H1 (cell line): ENCODE measurements at regions not wholly inside any gene's neighbourhood (a gene's known extent, or its start where the extent isn't known, plus 50 kb on each side); places are given as distances from the start of the nearest gene placed in this dataset.

Experiments
- CTCF ChIA-PET: fragments of 300-600 bp; sonication (Branson Sonifier 250); formaldehyde crosslinking; loops from one replicate; lab custom pipeline; 2021; ENCODE audit not compliant: partially characterized antibody; lab: Charles Lee
- POLR2A ChIA-PET: fragments of 300-600 bp; sonication (Branson Sonifier 250); formaldehyde crosslinking; loops from one replicate; lab custom pipeline; 2021; ENCODE audit warnings: inconsistent platforms; ENCODE audit not compliant: partially characterized antibody; lab: Charles Lee
- DNase-seq, 2 experiments: peaks; one replicate each; pipeline versions ENCODE4 v3.0.0 to v3.0.0-alpha.2; 2010 to 2022; ENCODE audit warnings: low spot score in 2 of 2, low read depth in 1 of 2, mixed read lengths in 1 of 2
- FAIRE-seq: peaks from 2 replicates; lab custom pipeline; 2011; peaks lifted over from hg19 to GRCh38; lab: Jason Lieb, UNC
- H2AFZ ChIP-seq: 2 replicates; pipeline ENCODE4 v1.8.1; 2012; ENCODE audit warnings: low read length, inconsistent platforms
- H2AK5ac ChIP-seq: 2 replicates; pipeline ENCODE4 v1.6.1; 2013; ENCODE audit warnings: low read depth, low read length
- H2BK120ac ChIP-seq: replicated peaks from 2 replicates; pipeline ENCODE3; 2013; ENCODE audit warnings: low read depth, low read length, inconsistent platforms
- H2BK12ac ChIP-seq: 2 replicates; pipeline ENCODE4 v1.6.1; 2013; ENCODE audit warnings: low read depth, low read length
- H2BK15ac ChIP-seq: 2 replicates; pipeline ENCODE4 v1.6.1; 2013; ENCODE audit warnings: low read length
- H2BK20ac ChIP-seq: 2 replicates; pipeline ENCODE4 v1.6.1; 2013; ENCODE audit warnings: low read length
- H2BK5ac ChIP-seq: 2 replicates; pipeline ENCODE4 v1.6.1; 2013; ENCODE audit warnings: low read depth, low read length
- H3K14ac ChIP-seq: 2 replicates; pipeline ENCODE4 v1.6.1; 2013; ENCODE audit warnings: inconsistent platforms; ENCODE audit not compliant: insufficient read length
- H3K18ac ChIP-seq: 2 replicates; pipeline ENCODE4 v1.6.1; 2013; ENCODE audit warnings: low read length; ENCODE audit errors: extremely low read depth
- H3K23ac ChIP-seq: 2 replicates; pipeline ENCODE4 v1.6.1; 2013; ENCODE audit warnings: inconsistent platforms; ENCODE audit not compliant: insufficient read length
- H3K23me2 ChIP-seq: 2 replicates; pipeline ENCODE4 v1.6.1; 2013; ENCODE audit warnings: low read depth, low read length
- H3K27ac ChIP-seq: 2 replicates; pipeline ENCODE4 v1.6.1; 2011; ENCODE audit warnings: low read depth, low read length, inconsistent platforms
- H3K27me3 ChIP-seq, 4 experiments: replicated peaks in 1 of 4; 1 replicate in 1 of 4; 2 replicates in 3 of 4; pipeline versions ENCODE4 v1.6.1 to v1.8.1; 2011 to 2013; ENCODE audit warnings: low read length in 3 of 4, mild to moderate bottlenecking in 3 of 4, inconsistent platforms in 2 of 4, mixed read lengths in 2 of 4, moderate library complexity in 1 of 4; ENCODE audit not compliant: control insufficient read depth in 3 of 4, insufficient read depth in 3 of 4; ENCODE audit errors: extremely low read depth in 1 of 4
- H3K36me3 ChIP-seq, 4 experiments: 2 replicates each; pipeline versions ENCODE4 v1.6.1 to v1.8.1; 2011 to 2013; ENCODE audit warnings: mild to moderate bottlenecking in 4 of 4, low read length in 3 of 4, moderate library complexity in 2 of 4, control low read depth in 1 of 4, inconsistent platforms in 1 of 4; ENCODE audit not compliant: insufficient read depth in 4 of 4, control insufficient read depth in 2 of 4
- H3K4ac ChIP-seq: replicated peaks from 2 replicates; pipeline ENCODE3; 2013; ENCODE audit warnings: low read length, low read depth, mixed read lengths, inconsistent platforms; ENCODE audit not compliant: insufficient read length
- H3K4me1 ChIP-seq, 4 experiments: replicated peaks in 1 of 4; 1 replicate in 1 of 4; 2 replicates in 3 of 4; pipeline versions ENCODE4 v1.6.1 to v1.8.1; 2011 to 2013; ENCODE audit warnings: low read length in 3 of 4, inconsistent platforms in 2 of 4, mixed read lengths in 1 of 4; ENCODE audit not compliant: insufficient read depth in 4 of 4, control insufficient read depth in 3 of 4
- H3K4me2 ChIP-seq, 2 experiments: 2 replicates each; pipeline versions ENCODE4 v1.6.1 to v1.8.1; 2011 to 2013; ENCODE audit warnings: low read depth in 2 of 2, low read length in 2 of 2, control low read depth in 1 of 2, inconsistent platforms in 1 of 2, mild to moderate bottlenecking in 1 of 2; ENCODE audit not compliant: insufficient read depth in 1 of 2
- H3K4me3 ChIP-seq, 4 experiments: fragments of 200-600, 300-600 bp in 1 of 4; sonication (generic), shearing (Covaris generic), sonication (Bioruptor Twin) in 1 of 4; 2 replicates each; pipeline versions ENCODE4 v1.5.1 to v1.8.1; 2011 to 2016; ENCODE audit warnings: low read length in 4 of 4, low read depth in 3 of 4, control low read depth in 2 of 4, inconsistent platforms in 2 of 4, mild to moderate bottlenecking in 2 of 4, mixed read lengths in 1 of 4, moderate library complexity in 1 of 4; ENCODE audit not compliant: insufficient read depth in 2 of 4; ENCODE audit errors: extremely low read depth in 1 of 4
- H3K56ac ChIP-seq: replicated peaks from 2 replicates; pipeline ENCODE3; 2013; ENCODE audit warnings: low read depth, mild to moderate bottlenecking, mixed read lengths, low read length, inconsistent platforms; ENCODE audit not compliant: insufficient read length
- H3K79me1 ChIP-seq: 2 replicates; pipeline ENCODE4 v1.6.1; 2013; ENCODE audit warnings: low read depth, low read length, control low read depth
- H3K79me2 ChIP-seq, 2 experiments: 2 replicates each; pipeline versions ENCODE4 v1.6.1 to v1.8.1; 2012 to 2013; ENCODE audit warnings: low read length in 2 of 2, mild to moderate bottlenecking in 2 of 2, inconsistent platforms in 1 of 2; ENCODE audit not compliant: insufficient read depth in 2 of 2, control insufficient read depth in 1 of 2
- H3K9ac ChIP-seq, 4 experiments: replicated peaks in 1 of 4; 1 replicate in 1 of 4; 2 replicates in 3 of 4; pipeline versions ENCODE4 v1.6.1 to v1.8.1; 2011 to 2013; ENCODE audit warnings: low read depth in 3 of 4, low read length in 3 of 4, control low read depth in 2 of 4, mild to moderate bottlenecking in 2 of 4, moderate library complexity in 2 of 4, inconsistent platforms in 1 of 4; ENCODE audit errors: extremely low read depth in 1 of 4
- H3K9me3 ChIP-seq, 2 experiments: 2 replicates each; pipeline versions ENCODE4 v1.6.1 to v1.8.1; 2012 to 2013; ENCODE audit warnings: mild to moderate bottlenecking in 2 of 2, moderate library complexity in 2 of 2, control low read depth in 1 of 2, inconsistent platforms in 1 of 2, low read depth in 1 of 2, low read length in 1 of 2, mixed read lengths in 1 of 2; ENCODE audit not compliant: insufficient read depth in 2 of 2
- H4K20me1 ChIP-seq, 2 experiments: replicated peaks in 1 of 2; 2 replicates each; pipeline versions ENCODE3 to v1.8.1; 2011 to 2013; ENCODE audit warnings: inconsistent platforms in 2 of 2, low read length in 2 of 2, mild to moderate bottlenecking in 1 of 2; ENCODE audit not compliant: insufficient read depth in 2 of 2, control insufficient read depth in 1 of 2
- H4K5ac ChIP-seq: 2 replicates; pipeline ENCODE4 v1.6.1; 2013; ENCODE audit warnings: low read length, low read depth, mixed read lengths, inconsistent platforms; ENCODE audit not compliant: insufficient read length
- H4K8ac ChIP-seq: 2 replicates; pipeline ENCODE4 v1.8.0; 2013; ENCODE audit warnings: mild to moderate bottlenecking, moderate library complexity, low read length, inconsistent platforms; ENCODE audit not compliant: insufficient read depth; ENCODE audit errors: extremely low read depth
- H4K91ac ChIP-seq: replicated peaks from 2 replicates; pipeline ENCODE3; 2013; ENCODE audit warnings: low read length, mixed read lengths, inconsistent platforms; ENCODE audit not compliant: insufficient read length
- CEBPB ChIP-seq: IDR thresholded peaks from 2 replicates; pipeline ENCODE4 v1.6.1; 2012; ENCODE audit warnings: low read depth, low read length
- KDM5A ChIP-seq: fragments of 200-600 bp; IDR thresholded peaks from 2 replicates; pipeline ENCODE4 v1.7.1; 2012; ENCODE audit warnings: mild to moderate bottlenecking, low read length, inconsistent platforms, mixed read lengths
- POLR2A ChIP-seq, 2 experiments: IDR thresholded peaks; 1 replicate in 1 of 2; 2 replicates in 1 of 2; pipeline ENCODE4 v1.6.1; 2011; ENCODE audit warnings: low read depth in 2 of 2, low read length in 2 of 2, mild to moderate bottlenecking in 2 of 2; ENCODE audit errors: control extremely low read depth in 1 of 2
- SP1 ChIP-seq: IDR thresholded peaks from 2 replicates; pipeline ENCODE4 v1.6.1; 2011; ENCODE audit warnings: low read depth, low read length
- SP2 ChIP-seq: IDR thresholded peaks from 2 replicates; pipeline ENCODE4 v1.6.1; 2012; ENCODE audit warnings: mild to moderate bottlenecking, low read length, inconsistent platforms
- SUZ12 ChIP-seq: fragments of 200-600 bp; sonication (generic); IDR thresholded peaks from 2 replicates; pipeline ENCODE4 v1.6.1; 2012; ENCODE audit warnings: mild to moderate bottlenecking, inconsistent platforms, low read length, moderate library complexity, mixed read lengths
- WGBS, 2 experiments: shearing (Covaris generic) in 1 of 2; methylation state at CpG; one replicate each; pipeline versions ENCODE4 v1.1.6 to v1.1.7; 2013 to 2015; ENCODE audit warnings: low lambda C conversion rate in 2 of 2, mixed read lengths in 2 of 2, inconsistent platforms in 1 of 2, low coverage in 1 of 2, missing lambda C conversion rate in 1 of 2; ENCODE audit not compliant: insufficient replicate concordance in 2 of 2, insufficient coverage in 1 of 2, insufficient read length in 1 of 2; ENCODE audit errors: extremely low coverage in 1 of 2, missing lambda C conversion rate in 1 of 2; 5-methylcytosine and 5-hydroxymethylcytosine counted together
- TF ChIP-seq, protein P1 (sequence below), 3 experiments: IDR thresholded peaks; 1 replicate in 2 of 3; 2 replicates in 1 of 3; pipeline versions ENCODE4 v1.5.1 to v1.6.1; 2011; ENCODE audit warnings: low read length in 3 of 3, mild to moderate bottlenecking in 3 of 3, inconsistent platforms in 2 of 3, low read depth in 1 of 3, moderate library complexity in 1 of 3; ENCODE audit not compliant: insufficient read depth in 1 of 3; ENCODE audit errors: control extremely low read depth in 1 of 3
- TF ChIP-seq, protein P2 (sequence below): IDR thresholded peaks from 2 replicates; pipeline ENCODE4 v1.6.1; 2012; ENCODE audit warnings: inconsistent platforms

DNA sequence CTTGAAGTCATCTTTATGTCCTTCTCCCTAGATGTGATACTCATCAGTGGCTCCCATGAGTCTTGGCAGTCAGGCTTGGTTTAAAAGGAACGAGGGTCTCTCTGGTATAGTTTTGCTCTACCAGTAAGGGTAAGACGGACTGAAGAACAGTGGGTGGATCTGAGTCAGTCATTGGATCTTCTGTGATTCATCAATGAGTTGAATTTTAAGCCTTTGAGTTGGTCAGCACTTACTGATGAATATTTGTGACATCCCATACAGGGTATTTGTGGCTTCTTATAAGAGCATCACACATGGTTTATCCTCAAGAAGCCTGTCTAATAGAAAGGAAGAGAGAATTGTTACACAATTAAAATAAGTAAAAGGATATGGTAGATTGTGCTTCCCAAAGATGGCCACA is 87.3 kb upstream of the NAMPT start:
- no peak overlapping the region for H3K27ac ChIP-seq

More for the DNA sequence above, 87.3 kb upstream of the NAMPT start:
- no peak overlapping the region for H2AK5ac ChIP-seq
- TF ChIP-seq SP1 (no peak), SP2 (no peak), CEBPB (no peak), KDM5A (no peak), SUZ12 (no peak), POLR2A (IDR thresholded peaks at IDR 0.05; ENCODE audit: control extremely low read depth in 1 of 2, low read depth in 2 of 2, low read length in 2 of 2) (no peak)
- TF ChIP-seq, protein P1, sequence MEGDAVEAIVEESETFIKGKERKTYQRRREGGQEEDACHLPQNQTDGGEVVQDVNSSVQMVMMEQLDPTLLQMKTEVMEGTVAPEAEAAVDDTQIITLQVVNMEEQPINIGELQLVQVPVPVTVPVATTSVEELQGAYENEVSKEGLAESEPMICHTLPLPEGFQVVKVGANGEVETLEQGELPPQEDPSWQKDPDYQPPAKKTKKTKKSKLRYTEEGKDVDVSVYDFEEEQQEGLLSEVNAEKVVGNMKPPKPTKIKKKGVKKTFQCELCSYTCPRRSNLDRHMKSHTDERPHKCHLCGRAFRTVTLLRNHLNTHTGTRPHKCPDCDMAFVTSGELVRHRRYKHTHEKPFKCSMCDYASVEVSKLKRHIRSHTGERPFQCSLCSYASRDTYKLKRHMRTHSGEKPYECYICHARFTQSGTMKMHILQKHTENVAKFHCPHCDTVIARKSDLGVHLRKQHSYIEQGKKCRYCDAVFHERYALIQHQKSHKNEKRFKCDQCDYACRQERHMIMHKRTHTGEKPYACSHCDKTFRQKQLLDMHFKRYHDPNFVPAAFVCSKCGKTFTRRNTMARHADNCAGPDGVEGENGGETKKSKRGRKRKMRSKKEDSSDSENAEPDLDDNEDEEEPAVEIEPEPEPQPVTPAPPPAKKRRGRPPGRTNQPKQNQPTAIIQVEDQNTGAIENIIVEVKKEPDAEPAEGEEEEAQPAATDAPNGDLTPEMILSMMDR (IDR thresholded peaks at IDR 0.05; ENCODE audit: control extremely low read depth in 1 of 3, insufficient read depth in 1 of 3, low read depth in 1 of 3, low read length in 3 of 3): no peak
- TF ChIP-seq, protein P2, sequence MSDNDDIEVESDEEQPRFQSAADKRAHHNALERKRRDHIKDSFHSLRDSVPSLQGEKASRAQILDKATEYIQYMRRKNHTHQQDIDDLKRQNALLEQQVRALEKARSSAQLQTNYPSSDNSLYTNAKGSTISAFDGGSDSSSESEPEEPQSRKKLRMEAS: no peak
- TF ChIP-seq, all 59 proteins: peak for 0
- H3K14ac ChIP-seq: no peak overlapping the region
- H4K5ac ChIP-seq: no peak overlapping the region
- no peak overlapping the region for H3K4me3 ChIP-seq
- H3K4ac ChIP-seq: no peak overlapping the region
- no peak overlapping the region for H3K56ac ChIP-seq
- no peak overlapping the region for H2BK5ac ChIP-seq
- H3K4me2 ChIP-seq: no peak overlapping the region
- no peak overlapping the region for H2AFZ ChIP-seq
- no peaks in the 10 kb centered on the region for H3K79me1 ChIP-seq
- H2BK20ac ChIP-seq: no peak overlapping the region
- no peaks in the 10 kb centered on the region for H4K20me1 ChIP-seq
- H3K79me2 ChIP-seq: no peaks in the 10 kb centered on the region
- H3K4me1 ChIP-seq: peaks cover 0 to 5% (median 2%) of the 10 kb centered on the region in 4 experiments; a peak in 2 of 7 replicates
- no peak overlapping the region for H2BK120ac ChIP-seq
- H2BK15ac ChIP-seq: no peak overlapping the region
- CTCF ChIA-PET: no interaction called here
- H4K8ac ChIP-seq: no peak overlapping the region
- no peak overlapping the region for H4K91ac ChIP-seq
- no peak for DNase-seq
- 69% methylated on average over 2 of the region's 2 CpGs; no CpG with 5 or more reads in 1 of the 2 experiments for WGBS, 2 experiments
- no peaks in the 10 kb centered on the region for H3K36me3 ChIP-seq
- 0 out of 2 replicates have a peak, but pooled peaks cover 2% of the 10 kb centered on the region for H3K23me2 ChIP-seq
- H3K9ac ChIP-seq: no peak overlapping the region
- H3K18ac ChIP-seq: no peak overlapping the region
- H3K9me3 ChIP-seq: no peaks in the 10 kb centered on the region
- FAIRE-seq: no peak
- no peak overlapping the region for H2BK12ac ChIP-seq
- POLR2A ChIA-PET: no interaction called here
- no peak overlapping the region for H3K23ac ChIP-seq
- H3K27me3 ChIP-seq: no peaks in the 10 kb centered on the region
